Activated CD4-positive, alpha-beta memory T cell treated with anti-CD3 and anti-CD28 coated beads for 36 hours (primary cell): ENCODE measurements at regions not wholly inside any gene's neighbourhood (a gene's known extent, or its start where the extent isn't known, plus 50 kb on each side); places are given as distances from the start of the nearest gene placed in this dataset.
"Not testable (repeated sequence)": the region's sequence is repeated elsewhere in the genome, so short reads cannot be mapped to it uniquely, and the experiment has no call there.

Source experiments
- CTCF ChIA-PET: fragments of 350-600 bp; sonication (Branson Sonifier 250); formaldehyde crosslinking; loops from one replicate; lab custom pipeline; 2021; ENCODE audit warnings: antibody characterized with exemption, inconsistent platforms; lab: Charles Lee
- POLR2A ChIA-PET: fragments of 350-600 bp; sonication (Branson Sonifier 250); formaldehyde crosslinking; loops from one replicate; lab custom pipeline; 2021; ENCODE audit warnings: antibody characterized with exemption; lab: Charles Lee
- DNase-seq: peaks from one replicate; pipeline ENCODE4 v3.0.0-alpha.2; 2020
- H3K27ac Mint-ChIP-seq: one replicate; pipeline ENCODE4 v1.8.0; 2021; ENCODE audit warnings: mixed read lengths
- H3K27me3 Mint-ChIP-seq: one replicate; pipeline ENCODE4 v1.8.0; 2021; ENCODE audit warnings: mixed read lengths
- H3K36me3 Mint-ChIP-seq: one replicate; pipeline ENCODE4 v1.8.0; 2021; ENCODE audit warnings: mixed read lengths
- H3K4me1 Mint-ChIP-seq: one replicate; pipeline ENCODE4 v1.8.0; 2021; ENCODE audit warnings: low read depth, mixed read lengths
- H3K4me3 Mint-ChIP-seq: one replicate; pipeline ENCODE4 v1.8.0; 2021; ENCODE audit warnings: mild to moderate bottlenecking, mixed read lengths
- H3K9me3 Mint-ChIP-seq: one replicate; pipeline ENCODE4 v1.8.0; 2021; ENCODE audit warnings: mixed read lengths
- intact Hi-C: fragments of 100-400 bp; cut with micrococcal nuclease; formaldehyde crosslinking; loops from one replicate; pipeline ENCODE4 v1.15.1; 2023

- Mint-ChIP-seq H3K9me3 (peaks cover 7% of the 10 kb centered on the region), H3K4me1 (no peaks in the 10 kb centered on the region), H3K36me3 (no peaks in the 10 kb centered on the region), H3K27ac (no peak overlapping the region), H3K4me3 (no peak overlapping the region), H3K27me3 (no peaks in the 10 kb centered on the region)
- CTCF ChIA-PET, result no interaction called here
- DNase-seq, result no peak
- POLR2A ChIA-PET, result no interaction called here
- intact Hi-C loops, result no loop called here
Measured at GRCh38 chr12:78556651-78557050, 307.9 kb upstream of the SYT1 start.

- intact Hi-C loops, result no loop called here
- POLR2A ChIA-PET, result no interaction called here
Measured at GRCh38 chr12:78559416-78559815, 305.2 kb upstream of the SYT1 start.

DNA sequence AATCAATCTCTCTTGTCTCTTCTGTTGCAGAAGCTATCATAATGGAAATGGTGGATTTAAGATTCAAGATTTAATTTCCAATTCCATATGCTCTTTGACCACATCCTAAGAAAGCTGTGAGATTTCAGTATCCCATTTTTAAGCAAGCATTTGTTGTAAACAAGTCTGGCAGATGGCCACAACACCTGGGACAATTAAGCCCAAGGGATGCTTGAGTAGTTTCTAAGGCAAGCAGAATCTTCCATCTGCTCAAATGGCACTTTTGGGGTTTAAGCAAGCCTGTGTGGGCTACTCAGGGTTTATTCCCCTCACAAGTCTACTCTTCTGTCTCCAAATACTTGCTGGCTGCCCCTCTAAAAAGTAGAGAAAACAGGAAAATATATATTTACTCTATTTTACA lies 304.7 kb upstream of the SYT1 start:
- POLR2A ChIA-PET, result no interaction called here
- no peaks in the 10 kb centered on the region for H3K27me3 Mint-ChIP-seq
- H3K4me3 Mint-ChIP-seq, result no peak overlapping the region
- H3K36me3 Mint-ChIP-seq, result no peaks in the 10 kb centered on the region
- CTCF ChIA-PET, result no interaction called here
- no peaks in the 10 kb centered on the region for H3K4me1 Mint-ChIP-seq
- DNase-seq, result no peak
- H3K27ac Mint-ChIP-seq, result no peak overlapping the region
- peaks cover 12% of the 10 kb centered on the region for H3K9me3 Mint-ChIP-seq
- intact Hi-C loops, result no loop called here

More at GRCh38 chr12:78559416-78559815, 305.2 kb upstream of the SYT1 start:
- H3K27me3 Mint-ChIP-seq, result no peaks in the 10 kb centered on the region
- no peak overlapping the region for H3K27ac Mint-ChIP-seq
- CTCF ChIA-PET, result no interaction called here
- H3K4me1 Mint-ChIP-seq, result no peaks in the 10 kb centered on the region
- no peak overlapping the region for H3K4me3 Mint-ChIP-seq
- H3K9me3 Mint-ChIP-seq, result peaks cover 12% of the 10 kb centered on the region
- H3K36me3 Mint-ChIP-seq, result no peaks in the 10 kb centered on the region
- DNase-seq, result no peak

DNA sequence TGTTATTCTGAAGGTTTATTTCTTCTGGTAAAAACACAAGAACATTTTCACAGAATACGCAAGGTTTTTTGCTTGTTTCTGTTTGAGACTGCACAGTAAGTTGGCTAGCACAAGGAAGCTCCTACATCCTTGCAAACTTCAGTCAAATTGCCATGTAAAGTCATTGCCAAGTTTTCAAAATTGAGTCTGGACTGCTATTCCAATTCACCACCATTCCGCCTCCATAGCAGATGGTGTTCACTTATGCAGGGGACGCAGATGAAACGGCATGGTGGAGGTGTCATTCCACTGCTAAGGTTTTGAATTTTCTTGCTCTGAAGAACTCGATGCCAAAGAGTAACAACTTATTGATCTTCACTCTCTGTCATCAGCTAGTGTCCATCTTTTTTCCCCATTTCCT lies 303.9 kb upstream of the SYT1 start:
- intact Hi-C loops, result no loop called here
- Mint-ChIP-seq H3K27ac (no peak overlapping the region), H3K4me1 (no peaks in the 10 kb centered on the region), H3K36me3 (no peaks in the 10 kb centered on the region), H3K27me3 (no peaks in the 10 kb centered on the region), H3K9me3 (peaks cover 12% of the 10 kb centered on the region), H3K4me3 (no peak overlapping the region)
- POLR2A ChIA-PET, result no interaction called here
- CTCF ChIA-PET, result no interaction called here
- no peak for DNase-seq

DNA sequence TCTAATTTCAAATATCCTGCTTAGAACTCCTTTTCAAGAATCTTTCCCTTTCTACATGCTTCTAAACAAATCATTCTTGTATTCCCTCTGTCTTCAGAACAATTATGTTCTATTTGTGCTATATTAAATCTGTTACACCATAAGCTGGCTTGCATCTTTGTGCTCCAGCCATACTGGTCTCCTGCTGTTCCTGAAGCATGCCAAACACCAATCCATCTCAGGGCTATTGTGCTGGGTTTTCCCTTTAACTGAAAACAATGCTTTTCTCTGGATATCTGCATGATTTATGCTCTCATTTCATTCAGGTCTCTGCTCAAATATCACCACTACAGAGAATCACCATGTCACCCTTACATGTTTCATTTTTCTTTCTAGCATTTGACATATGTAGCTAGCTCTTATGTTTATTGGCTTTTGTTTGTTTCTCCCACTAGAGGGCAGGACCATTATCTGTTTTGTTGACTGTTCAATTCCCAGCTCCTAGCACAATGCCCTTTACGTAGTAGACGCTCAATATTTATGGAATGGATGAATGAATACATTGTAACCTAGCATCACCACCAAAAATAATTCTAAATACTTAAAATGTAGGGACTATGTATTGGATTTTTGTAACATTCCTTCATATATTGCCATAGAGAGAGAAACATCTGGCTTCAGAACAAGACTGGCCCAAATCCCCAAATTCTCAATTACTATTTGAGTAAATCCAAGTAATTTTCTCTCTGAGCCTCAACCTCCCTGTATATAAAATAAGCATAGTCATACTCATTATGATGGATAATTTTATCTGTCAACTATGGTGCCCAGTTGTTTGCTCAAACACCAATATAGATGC lies 302.0 kb upstream of the SYT1 start:
- H3K27me3 Mint-ChIP-seq, result no peaks in the 10 kb centered on the region
- intact Hi-C loops, result no loop called here
- peaks cover 14% of the 10 kb centered on the region for H3K9me3 Mint-ChIP-seq
- DNase-seq, result no peak
- no peak overlapping the region for H3K4me3 Mint-ChIP-seq
- POLR2A ChIA-PET, result no interaction called here
- H3K4me1 Mint-ChIP-seq, result no peaks in the 10 kb centered on the region
- no peaks in the 10 kb centered on the region for H3K36me3 Mint-ChIP-seq
- no peak overlapping the region for H3K27ac Mint-ChIP-seq
- CTCF ChIA-PET, result no interaction called here

- Mint-ChIP-seq H3K4me1 (no peaks in the 10 kb centered on the region), H3K36me3 (no peaks in the 10 kb centered on the region), H3K27me3 (no peaks in the 10 kb centered on the region), H3K9me3 (peaks cover 12% of the 10 kb centered on the region), H3K27ac (no peak overlapping the region), H3K4me3 (no peak overlapping the region)
- no peak for DNase-seq
- ChIA-PET CTCF (no interaction called here), POLR2A (no interaction called here)
- intact Hi-C loops, result no loop called here
Measured at GRCh38 chr12:78563826-78564225, 300.7 kb upstream of the SYT1 start.

DNA sequence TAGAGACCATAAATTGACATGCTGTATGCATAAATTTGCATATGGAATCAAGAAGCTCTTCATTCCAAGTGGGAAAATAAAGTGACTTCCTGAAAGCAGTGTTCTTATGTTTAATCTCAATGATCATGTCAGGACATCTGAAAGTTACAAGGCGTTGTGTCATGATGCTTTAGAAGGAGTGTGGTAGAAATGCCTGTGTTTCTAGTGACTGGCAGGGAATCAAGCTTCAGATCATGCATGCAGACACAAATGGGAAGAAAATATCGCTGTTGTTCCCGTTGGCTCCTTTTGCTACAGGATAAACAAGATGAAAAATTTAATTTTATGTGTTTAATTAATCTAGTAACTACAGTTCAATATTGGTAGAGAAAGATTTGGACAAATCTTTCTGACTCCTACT lies 298.1 kb upstream of the SYT1 start:
- H3K4me3 Mint-ChIP-seq, result no peak overlapping the region

GRCh38 chr12:78568321-78569020 lies 296.1 kb upstream of the SYT1 start:
- ChIA-PET CTCF (no interaction called here), POLR2A (no interaction called here)
- Mint-ChIP-seq H3K36me3 (no peaks in the 10 kb centered on the region), H3K4me1 (no peaks in the 10 kb centered on the region), H3K27ac (no peak overlapping the region), H3K4me3 (no peak overlapping the region), H3K27me3 (no peaks in the 10 kb centered on the region), H3K9me3 (peaks cover 5% of the 10 kb centered on the region)
- DNase-seq, result no peak
- intact Hi-C loops, result no loop called here

More for the DNA sequence above, 298.1 kb upstream of the SYT1 start:
- H3K27me3 Mint-ChIP-seq, result no peaks in the 10 kb centered on the region
- peaks cover 12% of the 10 kb centered on the region for H3K9me3 Mint-ChIP-seq
- intact Hi-C loops, result no loop called here
- CTCF ChIA-PET, result no interaction called here
- no peaks in the 10 kb centered on the region for H3K4me1 Mint-ChIP-seq
- POLR2A ChIA-PET, result no interaction called here
- H3K27ac Mint-ChIP-seq, result no peak overlapping the region
- H3K36me3 Mint-ChIP-seq, result no peaks in the 10 kb centered on the region
- no peak for DNase-seq

- no peak for DNase-seq
- no peaks in the 10 kb centered on the region for H3K27me3 Mint-ChIP-seq
- POLR2A ChIA-PET, result no interaction called here
- no peaks in the 10 kb centered on the region for H3K36me3 Mint-ChIP-seq
- no peak overlapping the region for H3K4me3 Mint-ChIP-seq
- intact Hi-C loops, result no loop called here
- CTCF ChIA-PET, result no interaction called here
- no peaks in the 10 kb centered on the region for H3K4me1 Mint-ChIP-seq
- peaks cover 5% of the 10 kb centered on the region for H3K9me3 Mint-ChIP-seq
- H3K27ac Mint-ChIP-seq, result no peak overlapping the region
Measured at GRCh38 chr12:78571953-78572352, 292.6 kb upstream of the SYT1 start.

- H3K4me3 Mint-ChIP-seq, H3K27me3 Mint-ChIP-seq, H3K36me3 Mint-ChIP-seq, intact Hi-C loops, CTCF ChIA-PET, H3K27ac Mint-ChIP-seq, POLR2A ChIA-PET, DNase-seq, H3K4me1 Mint-ChIP-seq: not testable (repeated sequence)
- peaks cover 19% of the 10 kb centered on the region for H3K9me3 Mint-ChIP-seq
Measured at GRCh38 chr12:78575208-78575607, 289.4 kb upstream of the SYT1 start.

DNA sequence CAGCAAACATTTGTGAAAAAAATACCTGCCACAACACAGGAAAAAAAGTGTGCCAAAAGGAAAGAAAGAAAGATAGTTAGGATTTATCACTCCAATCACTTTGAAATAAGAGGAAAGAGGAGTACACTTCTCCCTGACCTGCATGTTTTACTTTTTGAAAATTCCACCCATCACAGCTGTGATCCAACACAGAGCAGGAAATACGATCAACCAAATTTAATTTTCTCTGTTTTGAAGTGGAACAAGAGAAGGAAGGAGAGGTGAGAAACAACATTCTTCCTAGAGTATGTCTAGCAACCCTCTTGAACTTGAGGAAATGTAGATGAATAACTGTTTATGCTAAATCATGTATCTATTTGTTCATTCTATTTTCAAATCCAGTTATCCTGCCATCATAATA lies 284.7 kb upstream of the SYT1 start:
- ChIA-PET POLR2A (no interaction called here), CTCF (no interaction called here)
- Mint-ChIP-seq H3K36me3 (no peaks in the 10 kb centered on the region), H3K4me1 (no peaks in the 10 kb centered on the region), H3K27ac (no peak overlapping the region), H3K9me3 (peaks cover 28% of the 10 kb centered on the region), H3K4me3 (no peak overlapping the region), H3K27me3 (no peaks in the 10 kb centered on the region)
- DNase-seq, result no peak
- intact Hi-C loops, result no loop called here

GRCh38 chr12:78580296-78580695 lies 284.3 kb upstream of the SYT1 start:
- H3K4me3 Mint-ChIP-seq, result no peak overlapping the region
- H3K27me3 Mint-ChIP-seq, result no peaks in the 10 kb centered on the region
- H3K36me3 Mint-ChIP-seq, result no peaks in the 10 kb centered on the region
- no peak for DNase-seq
- no peak overlapping the region for H3K27ac Mint-ChIP-seq
- H3K9me3 Mint-ChIP-seq, result peaks cover 32% of the 10 kb centered on the region
- CTCF ChIA-PET, result no interaction called here
- POLR2A ChIA-PET, result no interaction called here
- H3K4me1 Mint-ChIP-seq, result no peaks in the 10 kb centered on the region
- intact Hi-C loops, result no loop called here

GRCh38 chr12:78584695-78585094 lies 279.9 kb upstream of the SYT1 start:
- Mint-ChIP-seq H3K4me1 (no peaks in the 10 kb centered on the region), H3K27ac (no peak overlapping the region), H3K9me3 (peaks cover 32% of the 10 kb centered on the region), H3K27me3 (no peaks in the 10 kb centered on the region), H3K36me3 (peaks cover 3% of the 10 kb centered on the region), H3K4me3 (no peak overlapping the region)
- no peak for DNase-seq
- CTCF ChIA-PET, result no interaction called here
- intact Hi-C loops, result no loop called here
- POLR2A ChIA-PET, result no interaction called here
